HCT116 (cell line): ENCODE measurements at regions not wholly inside any gene's neighbourhood (a gene's known extent, or its start where the extent isn't known, plus 50 kb on each side); places are given as distances from the start of the nearest gene placed in this dataset.

Experiments
- ATAC-seq: fragments of 200-7000 bp; cut with Tn5 transposase; 2 replicates; pipeline ENCODE4 v1.9.1; 2020; ENCODE audit warnings: mild to moderate bottlenecking, moderate library complexity
- BruUV-seq: library from RNA; stranded (reverse); fragments of 400-500 nt; replicated peaks from 2 replicates; lab custom pipeline; 2021; lab: Mats Ljungman, UMichigan
- CTCF ChIA-PET: fragments of 300-600 bp; sonication (Branson Sonifier 250); formaldehyde crosslinking; loops from one replicate; lab custom pipeline; 2021; ENCODE audit warnings: antibody characterized with exemption; lab: Charles Lee
- POLR2A ChIA-PET: fragments of 300-600, 350-600 bp; sonication (Branson Sonifier 250); formaldehyde crosslinking; loops from one replicate; lab custom pipeline; 2021; ENCODE audit warnings: antibody characterized with exemption; lab: Charles Lee
- RAD21 ChIA-PET, 2 experiments: fragments of 300-600 bp; sonication (Branson Sonifier 250); formaldehyde crosslinking; loops; one replicate each; lab custom pipeline; 2023; ENCODE audit warnings: low total read pairs in 2 of 2; ENCODE audit not compliant: uncharacterized antibody in 2 of 2, unreplicated experiment in 2 of 2, low non-redundant PET in 1 of 2; lab: Charles Lee
- DNase-seq: peaks from one replicate; pipeline ENCODE4 v3.0.0-alpha.2; 2010; ENCODE audit warnings: low read depth, low spot score
- H2AFZ ChIP-seq: fragments of 200-600 bp; shearing (Covaris generic), sonication (generic); 2 replicates; pipeline ENCODE4 v1.6.1; 2017; ENCODE audit warnings: low read depth, mixed run types, mixed read lengths, antibody characterized with exemption, low read length; ENCODE audit not compliant: poor library complexity, severe bottlenecking
- H3K27ac ChIP-seq: 2 replicates; pipeline ENCODE4 v1.5.1; 2012; ENCODE audit warnings: low read depth, low read length
- H3K27me3 ChIP-seq: fragments of 200-600 bp; sonication (generic); 2 replicates; pipeline ENCODE4 v1.6.1; 2016; ENCODE audit warnings: mixed run types, low read length, mixed read lengths; ENCODE audit not compliant: insufficient read depth
- H3K36me3 ChIP-seq, 2 experiments: fragments of 200-500 bp in 1 of 2; fragments of 200-600 bp in 1 of 2; sonication (Bioruptor generic) in 1 of 2; sonication (generic) in 1 of 2; 2 replicates each; pipeline versions ENCODE4 v1.5.1 to v1.6.1; 2014 to 2016; ENCODE audit warnings: low read length in 2 of 2, inconsistent platforms in 1 of 2, mixed read lengths in 1 of 2, mixed run types in 1 of 2; ENCODE audit not compliant: insufficient read depth in 2 of 2, control insufficient read depth in 1 of 2
- H3K4me1 ChIP-seq, 2 experiments: fragments of 200-600 bp in 1 of 2; sonication (generic) in 1 of 2; 2 replicates each; pipeline versions ENCODE4 v1.5.1 to v1.6.1; 2012 to 2017; ENCODE audit warnings: low read length in 2 of 2, inconsistent platforms in 1 of 2, mild to moderate bottlenecking in 1 of 2, mixed read lengths in 1 of 2, mixed run types in 1 of 2, moderate library complexity in 1 of 2; ENCODE audit not compliant: insufficient read depth in 2 of 2, control insufficient read depth in 1 of 2
- H3K4me2 ChIP-seq: fragments of 200-600 bp; sonication (generic); 2 replicates; pipeline ENCODE4 v1.6.1; 2017; ENCODE audit warnings: mixed run types, low read length, mixed read lengths
- H3K4me3 ChIP-seq, 2 experiments: fragments of 200-600 bp in 1 of 2; sonication (generic) in 1 of 2; replicated peaks in 1 of 2; 2 replicates each; pipeline ENCODE4 v1.5.1; 2011 to 2016; ENCODE audit warnings: low read length in 2 of 2, control low read depth in 1 of 2, low read depth in 1 of 2, mild to moderate bottlenecking in 1 of 2, mixed read lengths in 1 of 2, mixed run types in 1 of 2
- H3K79me2 ChIP-seq: fragments of 200-600 bp; sonication (generic); 2 replicates; pipeline ENCODE4 v1.6.1; 2017; ENCODE audit warnings: mild to moderate bottlenecking, mixed run types, low read length, moderate library complexity, mixed read lengths; ENCODE audit not compliant: insufficient read depth
- H3K9ac ChIP-seq: fragments of 200-600 bp; sonication (generic); 2 replicates; pipeline ENCODE4 v1.6.1; 2016; ENCODE audit warnings: low read length, mixed read lengths
- H3K9me2 ChIP-seq: fragments of 200-600 bp; sonication (generic), shearing (Covaris generic); 2 replicates; pipeline ENCODE4 v1.6.1; 2017; ENCODE audit warnings: mixed run types, mild to moderate bottlenecking, moderate library complexity; ENCODE audit not compliant: insufficient read depth
- H3K9me3 ChIP-seq, 2 experiments: fragments of 200-500 bp in 1 of 2; fragments of 200-600 bp in 1 of 2; sonication (Bioruptor generic) in 1 of 2; sonication (generic) in 1 of 2; 2 replicates each; pipeline ENCODE4 v1.6.1; 2014 to 2017; ENCODE audit warnings: low read length in 2 of 2, mixed read lengths in 2 of 2, inconsistent platforms in 1 of 2, low read depth in 1 of 2, mild to moderate bottlenecking in 1 of 2, mixed run types in 1 of 2, moderate library complexity in 1 of 2; ENCODE audit not compliant: control insufficient read depth in 1 of 2, insufficient read depth in 1 of 2
- H4K20me1 ChIP-seq: fragments of 200-600 bp; sonication (generic), shearing (Covaris generic); 2 replicates; pipeline ENCODE4 v1.6.1; 2017; ENCODE audit warnings: mixed run types, mild to moderate bottlenecking, moderate library complexity; ENCODE audit not compliant: insufficient read depth
- CEBPB ChIP-seq: IDR thresholded peaks from 2 replicates; pipeline ENCODE4 v1.6.1; 2012; ENCODE audit warnings: low read depth
- CTCF ChIP-seq, 3 experiments: fragments of 200-600 bp in 1 of 3; sonication (generic) in 1 of 3; IDR thresholded peaks in 2 of 3; conservative IDR thresholded peaks in 1 of 3; 2 replicates each; pipeline ENCODE4 v1.5.1; 2012 to 2017; ENCODE audit warnings: low read depth in 2 of 3, low read length in 2 of 3, antibody characterized with exemption in 1 of 3, borderline replicate concordance in 1 of 3, control low read depth in 1 of 3, mild to moderate bottlenecking in 1 of 3, mixed read lengths in 1 of 3, mixed run types in 1 of 3, moderate library complexity in 1 of 3; ENCODE audit not compliant: insufficient read depth in 1 of 3
- ELF1 ChIP-seq: IDR thresholded peaks from 2 replicates; pipeline ENCODE4 v1.6.1; 2012; ENCODE audit warnings: low read depth, borderline replicate concordance
- FOSL1 ChIP-seq: IDR thresholded peaks from 2 replicates; pipeline ENCODE4 v1.6.1; 2012; ENCODE audit warnings: low read depth
- MAX ChIP-seq: IDR thresholded peaks from 2 replicates; pipeline ENCODE4 v1.6.1; 2012
- REST ChIP-seq: IDR thresholded peaks from 2 replicates; pipeline ENCODE4 v1.6.1; 2012; ENCODE audit warnings: low read depth
- SIN3A ChIP-seq: IDR thresholded peaks from 2 replicates; pipeline ENCODE4 v1.6.1; 2012; ENCODE audit warnings: low read depth
- ZBTB33 ChIP-seq: IDR thresholded peaks from 2 replicates; pipeline ENCODE4 v1.6.1; 2011; ENCODE audit warnings: mild to moderate bottlenecking, low read length, moderate library complexity; ENCODE audit not compliant: insufficient replicate concordance; ENCODE audit errors: extremely low read depth
- intact Hi-C: fragments of 100-400 bp; cut with micrococcal nuclease; formaldehyde crosslinking; loops from 2 replicates; pipeline ENCODE4 v1.10.0; 2022

GRCh38 chr14:71284048-71284447, 376.8 kb downstream of the PCNX1 start:
- ATAC-seq: no peak
- no TSS peak for BruUV-seq

More at GRCh38 chr14:71284048-71284447, 376.8 kb downstream of the PCNX1 start:
- Histone ChIP-seq H3K27me3 (no peaks in the 10 kb centered on the region), H2AFZ (no peak overlapping the region), H3K4me2 (no peak overlapping the region), H3K79me2 (no peaks in the 10 kb centered on the region), H3K9ac (no peak overlapping the region), H3K9me2 (no peaks in the 10 kb centered on the region), H3K4me3 (no peak overlapping the region), H3K4me1 (no peaks in the 10 kb centered on the region), H3K36me3 (no peaks in the 10 kb centered on the region), H3K9me3 (no peaks in the 10 kb centered on the region), H3K27ac (no peak overlapping the region), H4K20me1 (no peaks in the 10 kb centered on the region)
- no peak for DNase-seq
- intact Hi-C loops: no loop called here
- RAD21 ChIA-PET: no interaction called here
- POLR2A ChIA-PET: no interaction called here
- TF ChIP-seq ZBTB33 (no peak), CTCF (IDR thresholded peaks at IDR 0.05 in 2 of 3, conservative IDR thresholded peaks at IDR 0.05 in 1 of 3; ENCODE audit: borderline replicate concordance in 1 of 3, insufficient read depth in 1 of 3, low read depth in 2 of 3, low read length in 2 of 3) (no peak), CEBPB (no peak), ELF1 (no peak), MAX (no peak), FOSL1 (no peak), REST (no peak), SIN3A (no peak)
- CTCF ChIA-PET: no interaction called here
